Astrocyte of the cerebellum (primary cell): ENCODE measurements at regions not wholly inside any gene's neighbourhood (a gene's known extent, or its start where the extent isn't known, plus 50 kb on each side); places are given as distances from the start of the nearest gene placed in this dataset.

Experiments used
- DNase-seq: peaks from one replicate; pipeline ENCODE4 v3.0.0-alpha.2; 2011; ENCODE audit warnings: low read depth
- H3K4me3 ChIP-seq: 2 replicates; pipeline ENCODE4 v1.5.1; 2011; ENCODE audit warnings: mild to moderate bottlenecking, low read depth, low read length, moderate library complexity
- CTCF ChIP-seq: IDR thresholded peaks from 2 replicates; pipeline ENCODE4 v1.5.1; 2012; ENCODE audit warnings: low read length, low read depth, moderate library complexity, mild to moderate bottlenecking; ENCODE audit errors: missing control alignments
- in situ Hi-C: cut with HindIII; loops from 2 replicates; pipeline ENCODE4 v1.10.0; 2017; ENCODE audit warnings: low sequenced_read_pairs

GRCh38 chr3:194003114-194004057, 132.6 kb upstream of the HES1 start:
- in situ Hi-C loops: no loop called here
- no peak for TF ChIP-seq CTCF
- H3K4me3 ChIP-seq: peak overlapping the region; percentile 22
- DNase-seq: peak; percentile 67

DNA sequence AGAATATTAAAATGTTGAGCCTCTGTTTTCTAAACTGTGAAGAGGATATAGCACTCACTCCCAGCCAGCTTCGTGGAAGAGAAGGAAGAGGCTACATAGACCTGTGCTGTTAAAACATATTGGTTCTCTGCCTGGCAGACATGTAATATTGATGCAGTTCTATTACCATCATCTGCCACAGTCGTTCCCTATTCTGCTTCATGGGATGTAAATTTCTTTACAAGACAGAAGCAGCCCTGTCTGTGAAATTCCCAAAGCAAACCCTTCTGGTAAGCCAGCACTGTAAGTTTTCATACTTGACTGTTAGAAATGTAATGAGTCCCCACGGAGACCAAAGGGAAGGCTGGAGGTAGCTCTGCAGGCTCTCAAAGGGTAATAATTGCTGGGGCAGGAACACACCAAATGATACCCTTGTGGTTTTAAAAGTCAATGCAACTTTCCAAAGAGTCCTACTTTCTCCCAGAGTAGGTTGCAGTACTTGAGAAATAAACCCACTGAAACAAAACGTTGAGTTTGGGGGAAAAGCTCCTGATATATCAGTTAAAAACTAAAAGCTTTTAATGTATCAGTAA, 129.9 kb upstream of the HES1 start:
- no peak for TF ChIP-seq CTCF
- no peak for DNase-seq
- H3K4me3 ChIP-seq: no peak overlapping the region
- in situ Hi-C loops: no loop called here

GRCh38 chr3:194007592-194008337, 128.2 kb upstream of the HES1 start:
- TF ChIP-seq CTCF: no peak
- DNase-seq: no peak
- H3K4me3 ChIP-seq: no peak overlapping the region
- in situ Hi-C loops: no loop called here

DNA sequence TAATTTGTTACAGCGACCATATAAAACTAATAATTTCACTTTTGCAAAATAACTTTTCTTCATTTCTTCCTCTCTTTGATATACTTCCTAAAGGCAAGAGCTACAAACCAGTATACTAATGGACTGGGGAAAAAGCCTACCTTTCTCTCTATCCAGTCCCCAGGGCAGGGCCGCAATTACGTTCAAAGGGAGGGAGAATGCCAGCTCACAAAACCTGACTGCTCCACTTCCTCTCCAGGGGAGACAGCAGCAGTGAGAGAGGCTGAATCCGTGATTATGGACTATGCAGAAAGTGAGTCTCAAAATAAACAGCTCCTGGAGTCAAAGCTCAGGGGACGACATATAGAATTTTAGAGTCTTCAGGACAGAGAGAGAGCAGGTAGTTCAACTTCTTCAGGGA, 126.9 kb upstream of the HES1 start:
- no peak for DNase-seq
- H3K4me3 ChIP-seq: no peak overlapping the region
- in situ Hi-C loops: no loop called here
- no peak for TF ChIP-seq CTCF

DNA sequence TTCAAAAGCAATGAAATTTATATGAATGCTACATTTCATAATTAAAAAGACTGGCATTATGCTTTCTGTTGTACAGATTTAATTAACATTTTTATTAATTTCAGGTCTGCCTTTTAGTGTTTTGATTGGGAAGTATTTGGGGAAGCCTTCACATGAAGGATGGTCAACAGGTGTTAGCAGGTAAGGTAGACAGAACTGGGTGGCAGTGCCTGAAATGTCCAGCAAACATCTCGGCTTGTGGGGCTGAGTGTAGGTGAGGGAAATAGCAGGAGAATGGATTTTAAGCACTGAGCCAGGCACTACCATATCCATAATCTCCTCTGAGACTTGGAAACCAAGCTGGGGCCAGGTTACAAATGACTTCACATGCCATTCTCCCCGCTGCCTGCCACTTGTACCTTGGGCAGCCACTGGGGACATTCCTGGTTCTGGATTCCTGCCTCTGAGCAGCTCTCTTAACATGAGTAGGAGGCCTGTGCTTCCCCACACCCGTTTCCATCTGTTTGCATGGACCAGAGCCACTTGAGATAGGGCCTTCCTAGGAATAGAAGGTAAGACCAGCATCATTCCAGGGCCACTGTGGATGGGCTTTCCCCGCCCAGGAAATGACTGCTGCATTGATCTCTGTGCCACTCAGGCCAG, 125.9 kb upstream of the HES1 start:
- in situ Hi-C loops: no loop called here
- no peak for TF ChIP-seq CTCF
- no peak overlapping the region for H3K4me3 ChIP-seq
- no peak for DNase-seq

DNA sequence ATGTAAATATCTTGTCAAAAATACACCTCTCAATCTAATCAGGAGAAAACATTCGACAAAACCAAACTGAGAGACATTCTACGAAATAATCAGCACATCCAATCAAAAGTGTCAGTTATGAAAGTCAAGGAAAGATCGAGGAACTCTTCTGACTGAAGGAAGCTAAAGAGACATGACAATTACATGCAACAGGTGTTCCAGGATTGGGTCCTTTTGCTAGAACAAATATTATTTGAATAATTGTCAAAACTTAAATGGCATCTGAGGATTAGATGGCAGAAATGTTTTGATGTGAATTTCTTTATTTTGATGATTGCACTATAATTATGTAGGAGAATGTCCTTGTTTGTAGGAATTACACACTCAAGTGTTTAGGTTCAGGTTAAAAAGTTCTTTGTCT, 124.1 kb upstream of the HES1 start:
- TF ChIP-seq CTCF: no peak
- in situ Hi-C loops: no loop called here
- no peak overlapping the region for H3K4me3 ChIP-seq
- DNase-seq: no peak
